HG02642 (cell line): ENCODE measurements at regions not wholly inside any gene's neighbourhood (a gene's known extent, or its start where the extent isn't known, plus 50 kb on each side); places are given as distances from the start of the nearest gene placed in this dataset.

Experiments
- ATAC-seq: cut with Tn5 transposase; IDR thresholded peaks from one replicate; pipeline ENCODE4 v1.9.1; 2021; ENCODE audit warnings: mild to moderate bottlenecking; ENCODE audit not compliant: unreplicated experiment, poor library complexity

DNA sequence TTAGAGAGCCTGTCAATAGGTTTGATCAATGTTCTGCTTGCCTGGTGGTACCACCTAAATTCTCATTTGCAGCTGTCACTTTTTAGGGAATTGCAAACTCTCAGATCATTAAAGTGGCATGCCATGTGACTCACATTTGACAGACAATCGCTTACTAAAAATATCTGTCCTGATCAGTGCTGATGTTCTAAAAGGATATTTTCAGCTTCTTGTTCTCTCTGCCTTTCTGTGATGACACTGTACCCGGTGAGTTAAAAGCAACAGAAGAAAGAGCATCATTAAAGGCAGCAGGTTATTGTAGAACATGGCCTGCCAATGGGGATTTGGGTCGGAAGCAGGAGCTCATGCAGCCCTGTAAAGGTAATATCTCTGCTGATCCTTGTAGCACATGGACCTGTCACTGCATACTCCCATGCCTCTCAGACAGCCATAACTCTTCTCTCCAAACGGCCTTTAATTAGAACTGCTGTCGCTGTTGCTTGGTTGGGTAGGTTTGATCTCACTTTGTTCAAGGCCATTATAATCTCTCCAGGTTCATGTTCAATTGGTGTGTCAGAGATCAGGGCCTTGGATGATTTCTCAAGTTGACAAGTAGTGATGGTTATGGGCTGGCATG is 441.3 kb upstream of the DEPDC1 start:
- no peak for ATAC-seq

DNA sequence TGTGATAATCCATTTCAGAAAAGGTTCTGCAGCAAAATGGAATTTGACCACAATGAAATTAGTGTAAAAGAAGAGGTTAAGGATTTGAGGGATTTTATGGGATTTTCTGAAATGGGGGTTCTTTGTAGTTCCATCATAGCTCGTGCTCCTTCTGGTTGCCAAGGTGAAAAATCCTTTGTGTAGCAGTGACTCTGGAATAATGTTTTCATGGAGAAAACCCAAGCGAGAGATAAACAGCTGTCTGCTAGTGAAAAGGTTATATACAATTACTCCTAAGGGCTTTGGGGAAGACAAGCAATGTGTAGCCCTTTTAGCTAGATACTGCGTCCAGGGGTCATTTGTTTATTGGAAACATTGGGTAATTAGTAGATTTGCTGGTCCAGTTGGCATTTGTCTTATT is 453.2 kb upstream of the DEPDC1 start:
- no peak for ATAC-seq

DNA sequence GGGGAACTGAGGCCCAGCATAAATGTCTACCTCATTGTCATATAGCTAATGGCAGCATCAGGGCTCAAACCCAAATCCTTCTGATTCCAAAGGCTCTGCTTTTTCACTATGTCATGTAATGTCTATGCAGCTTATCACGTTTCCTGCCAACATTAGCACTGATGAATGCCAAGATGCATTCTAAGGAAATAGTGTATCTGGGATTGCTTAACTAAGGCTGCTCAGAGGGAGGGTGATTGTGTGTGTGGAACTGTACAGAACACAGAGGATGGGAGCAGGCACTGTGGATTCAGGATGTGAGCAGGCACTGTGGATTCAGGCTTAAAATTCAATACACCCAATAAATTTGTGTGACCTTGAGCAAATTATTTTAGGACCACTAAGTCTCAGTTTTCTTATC is 456.4 kb upstream of the DEPDC1 start:
- ATAC-seq: no peak

DNA sequence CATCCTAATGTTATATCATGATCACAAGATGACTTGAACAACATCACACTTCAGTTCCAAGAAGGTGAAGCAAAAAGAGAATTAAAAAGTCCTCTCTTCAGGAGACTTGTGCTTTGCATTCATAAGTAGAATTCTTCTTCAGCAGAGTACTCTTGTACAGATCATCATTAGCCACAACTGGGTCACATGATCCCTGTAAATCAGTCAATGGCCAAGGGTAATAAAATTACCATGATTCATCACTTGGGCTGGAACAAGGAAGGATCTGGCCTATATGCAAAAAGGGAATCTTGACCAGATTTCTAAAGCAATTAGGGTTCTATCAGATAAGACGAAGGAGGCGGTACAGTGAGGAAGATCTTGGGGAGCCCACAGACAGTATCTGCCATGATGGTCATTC is 458.0 kb upstream of the DEPDC1 start:
- no peak for ATAC-seq

DNA sequence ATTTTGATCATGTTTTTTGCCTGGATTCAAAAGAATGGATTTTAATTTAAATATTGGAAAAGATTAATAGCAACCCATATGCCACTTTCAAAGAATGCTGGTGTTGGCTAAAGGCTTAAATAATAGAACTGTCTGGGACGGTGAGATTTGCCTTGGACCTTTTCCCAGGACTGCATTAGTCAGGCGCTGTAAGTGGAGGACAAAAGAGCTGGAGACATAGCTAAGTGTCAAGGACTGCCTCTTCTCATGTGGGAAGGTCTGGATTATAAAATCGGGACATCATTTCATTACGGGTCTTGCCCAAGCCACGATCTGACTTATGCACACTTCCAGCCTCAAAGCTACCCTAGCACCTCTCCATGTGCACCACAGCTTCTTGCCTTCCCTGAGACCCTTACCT is 458.5 kb upstream of the DEPDC1 start:
- no peak for ATAC-seq

DNA sequence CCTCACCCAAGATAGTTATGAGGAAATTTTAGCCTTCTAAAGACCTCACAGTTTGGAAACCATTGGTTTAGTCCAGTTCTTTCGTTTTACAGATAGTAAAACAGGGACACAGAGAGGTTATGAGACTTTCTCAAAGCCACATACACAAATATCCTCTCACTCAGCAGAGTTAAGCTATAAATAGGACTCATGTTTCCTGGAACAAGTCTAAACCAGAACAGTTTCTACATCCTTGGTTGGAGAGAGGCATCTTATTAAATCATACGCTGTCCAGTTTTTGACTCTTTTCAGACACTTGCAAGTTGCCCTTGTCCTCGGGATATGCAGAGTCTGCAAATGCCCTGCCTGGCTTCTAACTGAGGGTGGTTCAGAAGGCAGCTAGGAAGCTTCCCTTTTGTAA is 462.1 kb upstream of the DEPDC1 start:
- ATAC-seq: no peak

DNA sequence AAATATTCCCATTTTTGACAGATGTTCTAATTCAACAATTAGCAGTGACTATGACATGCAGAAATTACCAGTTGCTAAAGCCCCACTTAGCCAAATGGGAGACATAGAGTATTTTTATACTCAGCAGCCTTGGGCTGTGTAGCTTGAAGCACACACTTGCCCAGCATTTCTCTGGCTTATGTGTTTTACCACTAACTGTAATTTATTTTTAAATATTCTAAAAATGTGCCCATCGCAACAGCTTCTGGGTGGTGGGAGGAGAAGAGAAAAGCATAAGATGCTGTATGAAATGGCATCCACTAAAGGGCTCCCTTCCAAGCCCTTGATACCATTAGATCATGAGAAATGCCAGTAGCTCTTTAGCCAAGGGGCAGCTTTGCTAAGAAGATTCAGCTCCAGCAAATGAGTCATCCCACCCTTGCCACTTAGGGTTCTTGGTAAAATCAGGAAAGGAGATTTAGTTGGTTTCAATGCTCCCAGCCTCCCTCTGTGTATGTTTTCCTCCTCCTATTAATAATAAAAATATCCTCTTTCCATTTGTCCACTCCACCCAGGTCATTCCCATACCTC is 462.7 kb upstream of the DEPDC1 start:
- no peak for ATAC-seq

DNA sequence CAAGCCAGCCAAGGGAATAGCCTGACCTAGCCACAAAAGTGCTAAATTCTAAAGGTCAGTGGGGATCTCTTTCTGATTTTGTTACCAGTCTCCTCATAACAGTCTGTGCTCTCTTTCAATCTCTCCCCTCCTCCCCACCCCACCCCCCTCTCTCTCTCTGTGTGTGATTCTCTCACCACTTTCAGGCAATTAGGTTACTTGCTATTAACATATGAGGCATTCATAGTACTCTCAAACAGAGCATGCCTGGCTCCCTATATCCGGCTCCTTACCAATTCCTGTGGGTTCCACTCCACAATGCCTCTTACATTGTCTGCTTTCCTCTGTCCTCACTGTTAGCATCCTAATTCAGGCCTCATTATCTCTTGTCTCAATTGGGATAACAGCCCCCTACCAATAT is 464.3 kb upstream of the DEPDC1 start:
- ATAC-seq: no peak

DNA sequence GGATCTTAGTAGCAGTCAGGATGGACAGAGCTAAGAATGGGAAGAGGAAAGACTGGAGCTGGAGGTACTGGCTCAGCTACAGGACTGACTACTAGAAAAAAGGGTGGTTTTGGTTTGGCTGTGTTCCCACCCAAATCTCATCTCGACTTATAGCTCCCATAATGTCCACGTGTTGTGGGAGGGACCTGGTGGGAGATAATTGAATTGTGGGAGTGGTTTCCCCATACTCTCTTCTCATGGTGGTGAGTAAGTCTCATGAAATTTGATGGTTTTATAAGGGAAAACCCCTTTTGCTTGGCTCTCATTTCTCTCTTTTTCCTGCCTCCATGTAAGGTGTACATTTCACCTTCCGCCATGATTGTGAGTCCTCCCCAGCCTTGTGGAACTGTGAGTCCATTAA is 466.5 kb upstream of the DEPDC1 start:
- ATAC-seq: no peak

DNA sequence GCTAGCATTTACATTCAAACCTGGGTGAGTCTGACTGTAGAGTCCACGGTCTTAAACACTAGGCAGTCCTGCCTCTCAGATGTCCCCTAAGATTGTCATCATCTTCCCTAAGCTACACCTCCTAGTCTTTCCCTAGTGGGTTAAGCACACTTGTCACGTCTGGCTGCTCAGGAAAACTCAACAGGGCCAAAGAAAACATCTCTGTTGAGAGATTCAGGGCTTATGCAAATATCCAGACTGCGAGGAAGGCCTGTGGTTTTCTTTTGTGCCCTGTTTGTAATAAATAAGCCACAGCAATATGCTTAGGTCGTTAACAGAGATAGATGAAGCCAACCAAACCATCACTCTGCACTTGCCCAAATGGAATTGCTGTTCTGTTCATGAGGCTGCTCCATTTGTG is 472.6 kb upstream of the DEPDC1 start:
- ATAC-seq: no peak

DNA sequence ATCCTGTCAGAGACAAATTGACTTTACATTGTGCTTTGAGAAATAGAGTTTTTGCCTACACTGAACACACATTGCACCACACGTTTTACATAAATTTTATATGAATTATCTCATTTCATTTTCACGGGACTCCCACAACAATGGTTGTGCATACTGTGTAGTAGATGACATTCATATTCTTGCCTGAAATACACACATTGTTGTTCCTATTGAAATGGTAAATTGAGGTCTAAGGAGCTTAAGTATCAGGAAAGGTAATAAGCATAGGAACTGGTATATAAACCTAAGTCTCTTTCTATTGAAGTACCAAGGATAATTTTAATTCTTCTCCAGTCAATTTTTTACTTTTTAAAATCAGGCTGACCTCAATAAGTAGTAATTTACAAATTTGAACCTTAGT is 473.7 kb upstream of the DEPDC1 start:
- ATAC-seq: no peak

DNA sequence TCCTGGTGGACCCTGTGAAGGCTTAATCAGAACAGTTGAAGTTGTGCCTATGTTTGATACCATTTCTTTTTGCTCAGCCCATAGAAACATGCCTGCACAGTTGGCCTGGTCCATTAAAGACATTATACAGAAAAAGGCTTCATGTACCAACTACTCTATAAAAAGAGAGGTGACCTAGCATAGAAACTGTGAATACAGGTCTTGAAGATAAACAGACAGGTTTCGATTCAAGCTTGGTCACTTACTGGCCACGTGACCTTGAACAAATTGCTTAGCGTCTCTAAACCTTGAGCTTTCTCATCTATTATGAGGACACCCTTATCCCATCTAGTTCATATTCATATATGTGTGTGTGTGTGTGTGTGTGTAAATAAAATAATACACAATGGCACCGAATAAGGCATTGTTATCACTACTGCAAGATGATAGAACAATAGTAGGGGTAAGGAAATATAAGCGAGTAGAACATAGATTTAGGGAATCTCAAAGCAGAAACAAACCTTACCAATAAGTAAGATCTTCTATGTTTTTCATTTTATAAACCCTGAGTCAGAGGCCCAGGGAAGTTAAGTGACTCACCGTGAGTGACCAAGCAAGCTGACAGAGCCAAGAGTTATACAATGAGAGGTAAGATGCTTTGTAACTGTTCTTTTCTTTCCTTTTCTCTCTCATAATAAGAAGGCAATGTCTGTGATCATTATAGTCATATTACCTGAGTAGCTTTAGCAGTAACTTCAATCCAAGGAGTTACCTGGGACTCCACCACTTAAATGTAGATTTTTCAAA is 476.8 kb upstream of the DEPDC1 start:
- no peak for ATAC-seq

DNA sequence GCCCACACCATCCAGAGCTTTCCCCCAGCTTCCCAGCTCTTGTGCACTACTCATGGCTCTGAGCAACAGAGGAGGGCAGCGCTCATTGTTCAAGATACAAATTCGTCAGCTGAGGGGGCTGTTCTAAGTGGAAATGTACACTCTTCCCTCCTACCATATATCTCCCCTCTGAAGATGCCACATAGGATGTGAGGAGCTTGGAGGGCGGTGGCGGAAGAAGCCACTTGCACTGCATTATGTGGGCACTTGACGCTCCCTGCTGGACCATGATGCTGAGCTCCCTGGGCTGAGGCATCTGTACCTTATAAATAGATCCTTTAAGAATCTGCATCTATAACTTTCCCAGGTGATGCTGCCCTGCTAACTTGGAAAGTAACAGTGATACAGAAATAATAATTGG is 477.6 kb upstream of the DEPDC1 start:
- no peak for ATAC-seq

DNA sequence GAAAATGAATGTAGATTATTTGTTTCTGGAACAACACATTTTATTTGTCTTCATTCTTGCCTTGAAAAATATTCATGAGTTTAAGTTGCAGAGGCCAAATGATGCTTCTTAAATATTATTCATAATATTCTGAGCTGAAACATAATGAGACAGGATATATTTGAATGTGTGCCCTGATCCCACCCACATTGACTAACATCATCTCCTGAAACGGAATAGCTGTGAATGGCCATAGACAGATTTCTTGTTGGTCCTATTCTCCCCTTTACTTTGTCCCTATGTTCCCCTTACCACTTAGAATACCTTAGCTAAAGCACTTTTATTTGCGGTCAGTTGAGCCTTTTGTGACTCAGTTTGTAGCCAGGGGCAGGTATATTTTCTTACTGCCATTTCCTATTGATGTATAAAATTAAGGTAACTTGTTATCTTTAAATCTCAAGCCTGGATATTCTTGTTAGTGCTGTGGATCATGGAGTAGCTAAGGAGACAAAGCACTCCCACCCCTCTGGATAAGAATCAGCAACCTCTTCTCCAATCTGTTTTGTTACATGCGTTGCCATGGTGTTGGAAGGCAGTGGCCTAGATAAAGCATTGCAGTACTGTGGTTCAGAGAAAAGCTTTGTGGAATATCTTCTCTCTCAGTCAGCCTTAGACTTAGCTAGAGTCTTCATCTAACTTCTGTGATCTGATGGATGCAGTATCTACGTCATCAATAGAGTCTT is 478.5 kb upstream of the DEPDC1 start:
- no peak for ATAC-seq

DNA sequence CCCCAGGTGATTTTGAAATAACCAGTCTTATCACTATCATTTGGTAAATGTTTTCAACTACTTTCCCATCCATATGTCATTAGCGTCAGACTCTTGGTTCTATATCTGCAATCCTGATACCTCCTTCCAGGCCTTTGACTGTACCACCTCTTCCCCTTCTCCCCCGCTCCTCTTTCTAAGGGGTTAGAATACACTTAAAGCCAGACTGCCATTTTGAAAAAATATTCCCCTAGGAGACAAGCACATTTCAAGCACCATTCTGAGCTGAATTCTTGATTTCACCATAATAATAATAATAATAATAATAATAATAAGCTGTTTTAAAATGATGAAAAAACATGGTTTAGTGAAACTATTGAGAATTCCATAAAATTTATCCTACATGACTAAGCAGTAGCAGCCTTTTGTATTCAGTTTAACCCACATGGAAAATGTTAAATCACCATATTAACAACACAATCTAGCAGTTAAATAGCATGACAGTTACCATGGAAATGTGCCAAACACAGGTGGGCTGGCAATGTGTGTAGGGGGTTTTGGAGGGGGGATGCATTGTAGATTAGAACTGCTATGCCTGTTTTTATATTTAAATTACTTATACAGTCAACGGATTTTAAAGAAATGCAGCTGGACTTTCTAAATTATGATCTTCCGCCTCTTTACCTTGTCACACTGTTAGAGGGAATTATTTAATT is 480.2 kb upstream of the DEPDC1 start:
- no peak for ATAC-seq

DNA sequence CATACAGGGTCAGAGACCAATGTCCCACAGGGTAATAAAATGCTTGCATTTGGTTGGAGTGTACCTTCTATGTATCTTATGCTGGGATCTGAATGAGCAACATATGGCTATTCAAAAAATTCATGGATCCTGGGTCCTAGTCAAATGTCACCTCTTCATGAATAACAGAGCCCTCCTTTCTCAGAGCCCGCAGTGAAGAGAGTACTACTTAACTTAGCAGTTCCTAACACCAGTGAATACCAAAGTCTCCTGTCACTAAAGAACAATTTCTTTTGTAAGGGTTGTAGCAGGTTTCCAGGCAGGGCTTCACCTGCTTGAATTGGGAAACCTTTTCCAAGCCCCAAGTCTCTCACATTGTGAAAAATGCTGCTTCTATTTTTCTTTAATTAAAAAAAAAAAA is 483.0 kb upstream of the DEPDC1 start:
- ATAC-seq: no peak

DNA sequence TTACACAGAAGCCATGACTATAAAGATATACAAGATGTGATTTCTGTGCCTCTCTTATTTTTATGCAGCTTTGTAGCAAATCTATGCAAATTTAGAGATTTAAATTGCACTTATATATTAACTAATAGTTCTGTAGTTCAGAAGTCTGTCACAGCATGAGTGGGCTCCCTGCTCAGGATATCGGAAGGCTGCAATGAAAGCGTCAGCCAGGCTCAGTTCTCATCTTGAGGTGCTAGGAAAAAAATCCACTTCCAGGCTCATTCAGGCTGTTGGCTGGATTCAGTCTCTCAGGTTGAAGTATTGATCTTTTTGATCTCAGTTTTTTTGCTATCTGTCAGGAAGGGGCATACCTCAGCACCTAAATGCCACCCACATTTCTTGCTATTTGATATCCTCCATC is 487.4 kb upstream of the DEPDC1 start:
- no peak for ATAC-seq

DNA sequence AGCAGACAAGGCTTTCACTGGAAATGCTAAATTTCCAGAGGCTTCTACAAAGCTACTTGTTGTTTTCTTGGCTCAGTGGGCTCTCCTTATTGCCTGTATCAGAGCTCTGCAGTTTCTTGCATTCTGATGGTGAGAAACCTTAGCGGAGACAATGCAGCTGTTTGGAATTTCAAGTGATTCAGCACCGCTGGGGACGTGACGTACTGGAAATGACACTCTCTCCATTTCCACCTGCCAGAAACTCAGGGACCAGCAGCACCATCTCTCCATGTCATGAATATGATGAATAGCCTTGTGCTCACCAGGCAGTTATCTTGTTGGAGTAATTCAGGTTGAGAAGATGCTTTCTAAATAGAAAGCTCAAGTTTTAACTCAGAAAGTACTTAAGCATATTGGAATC is 497.2 kb upstream of the DEPDC1 start:
- no peak for ATAC-seq

DNA sequence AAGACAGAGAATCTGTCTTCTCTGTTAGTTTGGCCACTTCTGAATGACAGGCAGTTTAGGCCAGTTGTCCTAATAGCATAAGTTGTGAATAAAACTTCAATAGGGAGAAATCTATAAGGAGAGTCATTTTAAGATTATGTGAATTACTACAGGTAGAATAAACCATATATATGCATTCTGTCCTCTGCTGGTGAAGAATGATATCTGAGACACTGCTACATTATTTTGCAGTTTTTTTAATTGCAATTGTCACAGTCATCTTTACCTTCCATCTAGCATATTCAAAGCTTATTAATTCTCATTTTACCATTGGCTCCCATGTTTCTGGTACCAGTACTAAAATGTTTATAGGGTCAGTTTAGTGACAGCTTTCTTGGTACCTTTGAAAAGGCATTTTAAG is 519.6 kb upstream of the DEPDC1 start:
- no peak for ATAC-seq

DNA sequence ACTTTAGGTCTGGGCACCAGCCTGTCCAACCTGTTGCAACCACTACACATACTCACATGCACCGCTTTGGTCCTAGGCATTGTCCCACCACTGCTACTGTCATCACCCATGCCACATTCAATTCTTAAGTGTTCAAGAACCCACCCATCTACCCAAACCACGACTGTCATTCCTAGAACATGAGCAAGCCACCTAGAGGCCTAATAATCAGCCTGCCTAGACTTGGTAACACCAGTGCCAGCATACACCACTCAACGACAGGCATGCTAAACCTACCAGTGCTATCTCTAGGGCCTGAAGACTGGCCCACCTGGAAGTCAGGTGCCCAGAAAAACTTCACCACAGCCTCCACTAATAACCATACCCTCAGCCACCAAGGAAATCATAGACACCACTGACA is 532.8 kb upstream of the DEPDC1 start:
- no peak for ATAC-seq

DNA sequence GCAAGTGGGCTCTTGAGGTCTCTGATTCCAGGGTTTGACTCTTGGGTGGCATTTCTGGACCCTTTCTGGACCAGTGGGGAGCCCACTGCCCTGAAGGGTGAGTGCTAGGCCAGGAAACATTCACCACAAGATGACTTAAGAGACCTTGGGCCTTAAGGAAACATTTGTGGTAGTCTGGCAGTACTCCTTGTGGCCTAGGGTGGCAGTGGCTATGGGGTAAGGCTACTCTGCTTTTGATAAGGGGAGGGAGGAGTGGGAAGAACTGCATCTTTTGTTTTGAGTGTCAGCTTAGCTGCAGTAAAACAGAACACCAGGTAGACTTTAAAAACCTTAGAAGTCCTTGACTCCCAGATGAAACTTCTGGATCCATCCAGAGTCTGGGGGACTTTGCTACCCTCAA is 529.3 kb upstream of the LRRC7 start:
- no peak for ATAC-seq
